ENCODE measurements at regions not wholly inside any gene's neighbourhood (a gene's known extent, or its start where the extent isn't known, plus 50 kb on each side); places are given as distances from the start of the nearest gene placed in this dataset.
A peak's percentile ranks its signal among the peaks of the same experiment; 100 is the strongest.
"Not testable (repeated sequence)": the region's sequence is repeated elsewhere in the genome, so short reads cannot be mapped to it uniquely, and the experiment has no call there.

- DNase-seq: no peak
Measured at GRCh38 chr1:68785328-68785727, 288.4 kb upstream of the DEPDC1 start.

GRCh38 chr1:68788762-68789161 is 291.9 kb upstream of the DEPDC1 start:
- no peak for DNase-seq

GRCh38 chr1:68791800-68792199 is 294.9 kb upstream of the DEPDC1 start:
- no peak for DNase-seq

- DNase-seq: no peak
Measured at GRCh38 chr1:68795956-68796355, 299.1 kb upstream of the DEPDC1 start.

- DNase-seq: no peak
Measured at GRCh38 chr1:68796888-68797287, 300.0 kb upstream of the DEPDC1 start.

- DNase-seq: no peak
Measured at GRCh38 chr1:68798071-68798470, 301.2 kb upstream of the DEPDC1 start.

- DNase-seq: no peak
Measured at GRCh38 chr1:68799096-68799495, 302.2 kb upstream of the DEPDC1 start.

GRCh38 chr1:68800182-68800581 is 303.3 kb upstream of the DEPDC1 start:
- no peak for DNase-seq

- DNase-seq: no peak
Measured at GRCh38 chr1:68801440-68801839, 304.6 kb upstream of the DEPDC1 start.

GRCh38 chr1:68805097-68805641 is 308.3 kb upstream of the DEPDC1 start:
- DNase-seq: no peak

- no peak for DNase-seq
Measured at GRCh38 chr1:68808351-68808750, 311.5 kb upstream of the DEPDC1 start.

- DNase-seq: peak; percentile 92
Measured at GRCh38 chr1:68811806-68812205, 314.9 kb upstream of the DEPDC1 start.

- DNase-seq: peak; percentile 50
Measured at GRCh38 chr1:68812333-68812732, 315.5 kb upstream of the DEPDC1 start.

GRCh38 chr1:68814067-68814466 is 317.2 kb upstream of the DEPDC1 start:
- DNase-seq: no peak

- no peak for DNase-seq
Measured at GRCh38 chr1:68815632-68816031, 318.8 kb upstream of the DEPDC1 start.

- DNase-seq: not testable (repeated sequence)
Measured at GRCh38 chr1:68817505-68818210, 320.8 kb upstream of the DEPDC1 start.

GRCh38 chr1:68819190-68819829 is 322.4 kb upstream of the DEPDC1 start:
- peak; percentile 78 for DNase-seq

GRCh38 chr1:68820151-68820550 is 323.3 kb upstream of the DEPDC1 start:
- no peak for DNase-seq

- DNase-seq: no peak
Measured at GRCh38 chr1:68826836-68827235, 330.0 kb upstream of the DEPDC1 start.

GRCh38 chr1:68827261-68827660 is 330.4 kb upstream of the DEPDC1 start:
- no peak for DNase-seq

- no peak for DNase-seq
Measured at GRCh38 chr1:68828013-68828412, 331.1 kb upstream of the DEPDC1 start.

GRCh38 chr1:68831281-68831680 is 334.4 kb upstream of the DEPDC1 start:
- DNase-seq: no peak

- DNase-seq: no peak
Measured at GRCh38 chr1:68848017-68848416, 351.1 kb upstream of the DEPDC1 start.

- no peak for DNase-seq
Measured at GRCh38 chr1:68868606-68869005, 371.7 kb upstream of the DEPDC1 start.

GRCh38 chr1:68873144-68873543 is 376.3 kb upstream of the DEPDC1 start:
- DNase-seq: no peak
